ACC112 (cell line): ENCODE measurements at regions not wholly inside any gene's neighbourhood (a gene's known extent, or its start where the extent isn't known, plus 50 kb on each side); places are given as distances from the start of the nearest gene placed in this dataset.
A peak's percentile ranks its signal among the peaks of the same experiment; 100 is the strongest.

Experiments used
- H2AFZ ChIP-seq: fragments of 200-600 bp; sonication (generic); one replicate; pipeline ENCODE4 v1.6.0; 2017; ENCODE audit warnings: antibody characterized with exemption, low read length; ENCODE audit not compliant: unreplicated experiment
- H3K27ac ChIP-seq: fragments of 200-600 bp; sonication (generic); 2 replicates; pipeline ENCODE4 v1.5.1; 2014; ENCODE audit warnings: low read depth, mild to moderate bottlenecking, antibody characterized with exemption, low read length, moderate library complexity
- H3K27me3 ChIP-seq: fragments of 200-600 bp; sonication (generic); 2 replicates; pipeline ENCODE4 v1.6.1; 2014; ENCODE audit warnings: mild to moderate bottlenecking, antibody characterized with exemption, low read length, moderate library complexity, mixed read lengths; ENCODE audit not compliant: insufficient read depth
- H3K36me3 ChIP-seq: fragments of 200-600 bp; sonication (generic); 2 replicates; pipeline ENCODE4 v1.6.1; 2016; ENCODE audit warnings: mild to moderate bottlenecking, antibody characterized with exemption, low read length, moderate library complexity, mixed read lengths; ENCODE audit not compliant: insufficient read depth
- H3K4me1 ChIP-seq: fragments of 200-600 bp; sonication (generic); one replicate; pipeline ENCODE4 v1.6.1; 2016; ENCODE audit warnings: low read length, mixed read lengths; ENCODE audit not compliant: insufficient read depth, unreplicated experiment, control insufficient read depth
- H3K4me3 ChIP-seq: fragments of 200-600 bp; sonication (generic); 2 replicates; pipeline ENCODE4 v1.5.1; 2014; ENCODE audit warnings: mild to moderate bottlenecking, low read depth, low read length
- H3K79me2 ChIP-seq: fragments of 200-600 bp; sonication (generic); one replicate; pipeline ENCODE4 v1.6.0; 2016; ENCODE audit warnings: low read length; ENCODE audit not compliant: control insufficient read depth, unreplicated experiment, insufficient read depth

DNA sequence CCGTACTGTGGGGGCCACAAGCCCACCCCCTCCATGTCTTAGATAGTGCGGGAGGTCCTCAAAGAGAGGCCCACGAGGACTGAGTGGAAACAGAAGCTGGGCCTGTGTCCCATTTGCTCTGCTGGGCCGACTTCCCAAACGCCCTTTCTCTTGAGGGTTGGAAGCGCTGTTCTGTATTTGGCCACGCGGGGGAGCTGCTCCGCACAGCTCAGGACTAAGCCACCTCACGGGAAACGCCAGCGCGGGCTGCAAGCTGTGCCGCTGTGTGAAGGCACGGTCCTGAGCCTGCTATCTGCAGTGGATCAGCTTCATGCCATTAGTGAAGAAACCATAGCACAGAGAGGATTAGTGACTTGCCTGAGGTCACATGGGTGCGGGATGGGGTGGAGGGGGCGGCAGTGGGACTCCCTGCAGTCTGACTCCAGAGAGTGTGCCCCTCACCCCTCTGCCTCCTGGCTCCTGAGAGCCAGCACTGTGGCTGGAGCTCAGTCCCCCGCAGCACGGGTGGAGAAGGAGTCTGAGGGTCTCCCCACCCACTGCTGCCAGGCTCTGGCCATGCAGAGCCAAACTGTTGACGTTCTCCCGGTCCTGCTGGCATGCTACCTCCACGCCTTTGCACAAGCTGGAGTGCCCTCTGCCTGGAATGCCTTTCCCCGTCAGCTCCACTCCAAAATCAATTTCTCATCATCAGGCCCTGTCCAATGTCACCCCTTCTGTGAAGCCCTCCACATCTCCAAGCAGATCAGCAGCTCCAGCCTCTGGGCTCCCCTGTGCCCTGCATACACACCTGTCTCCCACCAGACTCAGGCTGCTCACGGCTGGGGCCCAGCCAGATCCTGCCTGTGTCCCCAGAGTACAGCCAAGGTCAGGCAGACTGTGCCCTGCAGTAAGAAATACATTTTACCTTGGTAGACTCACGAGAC lies 51.5 kb upstream of the LRRC32 start:
- no peaks in the 10 kb centered on the region for H3K36me3 ChIP-seq
- H3K27me3 ChIP-seq = peaks cover 48% of the 10 kb centered on the region
- no peaks in the 10 kb centered on the region for H3K4me1 ChIP-seq
- no peak overlapping the region for H3K27ac ChIP-seq
- H2AFZ ChIP-seq = peak overlapping the region; percentile 71
- no peaks in the 10 kb centered on the region for H3K79me2 ChIP-seq
- H3K4me3 ChIP-seq = no peak overlapping the region

DNA sequence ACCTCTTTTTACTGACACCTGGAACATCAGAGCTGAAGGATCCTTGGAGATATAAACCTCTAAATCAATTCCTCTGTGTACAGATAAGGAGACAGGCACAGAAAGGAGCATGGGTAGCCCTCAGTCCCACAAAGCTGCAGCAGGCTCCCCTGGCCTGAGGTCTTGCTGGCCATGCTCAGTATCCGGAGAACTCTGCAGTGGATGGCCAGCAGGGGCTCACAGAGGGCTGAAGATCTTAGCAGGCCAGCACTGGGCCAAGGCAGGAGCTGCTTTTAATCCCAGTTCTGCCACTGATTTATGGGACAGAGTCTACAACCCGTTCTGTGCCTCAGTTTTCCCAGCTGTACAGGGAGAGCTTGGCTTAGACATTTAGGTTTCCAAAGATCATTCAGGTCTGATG lies 52.6 kb upstream of the LRRC32 start:
- no peak overlapping the region for H3K27ac ChIP-seq
- no peaks in the 10 kb centered on the region for H3K4me1 ChIP-seq
- no peak overlapping the region for H3K4me3 ChIP-seq
- peaks cover 50% of the 10 kb centered on the region for H3K27me3 ChIP-seq
- no peaks in the 10 kb centered on the region for H3K36me3 ChIP-seq
- H3K79me2 ChIP-seq = no peaks in the 10 kb centered on the region
- no peak overlapping the region for H2AFZ ChIP-seq

DNA sequence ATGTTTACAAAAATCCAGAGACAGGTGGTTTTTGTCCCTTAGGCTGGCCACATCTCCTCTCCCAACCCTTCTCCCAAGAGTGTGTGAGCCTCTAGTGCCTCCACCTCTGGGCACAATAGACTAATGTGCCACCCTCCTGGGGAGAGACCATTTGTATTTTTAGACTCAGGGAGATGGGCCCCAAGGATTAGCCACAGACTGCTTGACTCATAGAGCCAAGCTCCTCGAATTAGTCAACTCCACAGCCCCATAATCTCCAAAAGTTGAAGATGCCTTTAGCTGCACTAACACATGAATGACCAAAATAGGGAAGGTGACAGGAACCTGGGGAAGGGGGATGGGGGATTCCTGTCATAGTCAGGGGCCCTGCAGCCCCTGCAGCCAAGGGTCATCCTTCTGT lies 53.0 kb upstream of the LRRC32 start:
- no peak overlapping the region for H3K27ac ChIP-seq
- no peak overlapping the region for H2AFZ ChIP-seq
- peaks cover 50% of the 10 kb centered on the region for H3K27me3 ChIP-seq
- no peaks in the 10 kb centered on the region for H3K79me2 ChIP-seq
- no peaks in the 10 kb centered on the region for H3K4me1 ChIP-seq
- no peaks in the 10 kb centered on the region for H3K36me3 ChIP-seq
- H3K4me3 ChIP-seq = no peak overlapping the region

DNA sequence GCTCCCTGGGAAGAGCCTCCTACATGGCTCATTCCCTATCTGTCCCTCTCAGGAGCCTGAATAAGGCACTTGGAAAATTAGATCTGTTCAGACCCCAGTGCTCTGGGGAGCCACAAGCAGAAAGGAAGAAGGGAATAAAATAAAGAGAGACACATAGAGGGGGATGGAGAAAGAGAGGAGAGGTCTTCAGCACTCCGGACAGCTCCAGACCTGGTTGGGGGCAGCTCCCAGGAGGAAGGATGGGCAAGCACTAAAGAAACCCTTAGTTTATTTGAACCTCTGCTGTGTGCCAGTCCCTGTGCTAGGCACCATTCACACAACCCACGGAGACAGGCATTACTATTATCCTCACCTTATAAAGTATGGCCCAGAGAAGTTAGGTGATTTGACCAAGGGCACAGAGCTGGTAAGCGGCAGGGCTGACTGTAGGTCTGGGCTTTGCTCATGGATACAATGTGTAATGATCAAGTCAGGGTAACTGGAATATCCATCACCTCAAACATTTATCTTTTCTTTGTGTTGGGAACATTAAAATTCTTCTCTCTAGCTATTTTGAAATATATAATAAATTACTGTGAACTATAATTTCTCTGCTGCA lies 53.7 kb upstream of the LRRC32 start:
- H2AFZ ChIP-seq = no peak overlapping the region

DNA sequence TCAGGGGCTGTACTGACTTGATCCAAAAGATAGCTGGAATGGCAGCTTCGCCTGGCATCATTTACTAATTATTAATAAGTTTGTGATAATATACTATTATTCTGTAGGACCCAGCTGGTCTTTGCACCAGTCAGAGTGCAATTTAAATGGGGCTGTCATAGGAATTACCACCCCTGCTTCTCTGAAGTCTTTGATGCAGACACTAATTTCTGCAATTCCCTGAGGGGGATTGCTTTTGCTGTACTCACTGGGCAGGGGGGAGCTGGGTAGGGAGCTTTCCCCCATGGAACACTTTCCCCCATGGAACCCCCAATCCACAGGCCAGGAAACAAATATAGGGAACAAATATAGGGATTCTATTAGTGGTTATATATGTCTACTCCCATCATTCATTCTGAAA lies 54.9 kb upstream of the TSKU start:
- no peak overlapping the region for H2AFZ ChIP-seq
- peaks cover 52% of the 10 kb centered on the region for H3K27me3 ChIP-seq
- no peak overlapping the region for H3K27ac ChIP-seq
- H3K4me1 ChIP-seq = no peaks in the 10 kb centered on the region
- no peak overlapping the region for H3K4me3 ChIP-seq
- no peaks in the 10 kb centered on the region for H3K36me3 ChIP-seq
- no peaks in the 10 kb centered on the region for H3K79me2 ChIP-seq

More for the DNA sequence above, 53.7 kb upstream of the LRRC32 start:
- Histone ChIP-seq H3K36me3 (no peaks in the 10 kb centered on the region), H3K79me2 (no peaks in the 10 kb centered on the region), H3K27me3 (peaks cover 56% of the 10 kb centered on the region), H3K27ac (no peak overlapping the region), H3K4me3 (no peak overlapping the region), H3K4me1 (no peaks in the 10 kb centered on the region)

DNA sequence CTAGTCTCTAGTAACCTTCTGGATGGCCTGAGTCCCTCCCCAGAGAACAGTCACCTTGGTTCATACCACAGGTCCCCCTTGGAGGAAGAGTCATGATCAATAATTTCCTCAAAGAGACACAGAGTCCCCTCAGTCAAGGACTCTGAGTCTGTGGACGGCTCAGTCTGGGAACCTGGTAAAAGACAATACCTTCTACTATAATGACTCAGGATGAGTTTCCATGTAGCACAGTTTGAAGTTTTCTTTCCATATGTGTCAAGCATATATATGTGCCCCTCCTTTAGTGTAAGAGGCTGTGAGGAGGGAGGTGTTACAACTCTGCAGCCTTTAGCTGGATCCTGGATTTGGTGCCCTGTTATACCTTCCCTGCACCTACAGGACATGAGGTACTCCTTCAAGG lies 54.4 kb upstream of the TSKU start:
- Histone ChIP-seq H3K27me3 (peaks cover 47% of the 10 kb centered on the region), H3K4me1 (no peaks in the 10 kb centered on the region), H3K27ac (no peak overlapping the region), H3K79me2 (no peaks in the 10 kb centered on the region), H3K36me3 (no peaks in the 10 kb centered on the region), H3K4me3 (no peak overlapping the region), H2AFZ (no peak overlapping the region)

DNA sequence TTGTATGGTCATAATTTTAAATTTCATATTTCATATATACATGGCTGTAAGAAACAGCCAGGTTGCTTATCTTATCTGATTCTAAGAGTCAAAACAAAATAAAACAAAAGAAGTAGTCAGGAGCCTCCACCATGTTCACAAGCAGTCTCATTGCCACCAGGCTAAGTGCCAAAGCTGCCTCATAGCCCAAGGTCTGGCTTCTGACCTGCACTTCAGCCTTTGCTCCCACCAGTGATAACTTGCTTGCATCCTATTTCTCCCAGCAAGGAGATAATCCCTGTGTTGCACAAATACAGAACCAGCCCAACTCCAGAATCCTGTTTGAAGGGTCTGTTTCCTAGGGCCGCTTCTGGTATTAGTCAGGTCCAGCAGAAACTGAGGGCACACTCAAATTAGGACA lies 53.9 kb upstream of the TSKU start:
- H3K36me3 ChIP-seq = no peaks in the 10 kb centered on the region
- H3K4me1 ChIP-seq = no peaks in the 10 kb centered on the region
- no peaks in the 10 kb centered on the region for H3K79me2 ChIP-seq
- H3K4me3 ChIP-seq = no peak overlapping the region
- peaks cover 42% of the 10 kb centered on the region for H3K27me3 ChIP-seq
- H2AFZ ChIP-seq = no peak overlapping the region
- no peak overlapping the region for H3K27ac ChIP-seq

DNA sequence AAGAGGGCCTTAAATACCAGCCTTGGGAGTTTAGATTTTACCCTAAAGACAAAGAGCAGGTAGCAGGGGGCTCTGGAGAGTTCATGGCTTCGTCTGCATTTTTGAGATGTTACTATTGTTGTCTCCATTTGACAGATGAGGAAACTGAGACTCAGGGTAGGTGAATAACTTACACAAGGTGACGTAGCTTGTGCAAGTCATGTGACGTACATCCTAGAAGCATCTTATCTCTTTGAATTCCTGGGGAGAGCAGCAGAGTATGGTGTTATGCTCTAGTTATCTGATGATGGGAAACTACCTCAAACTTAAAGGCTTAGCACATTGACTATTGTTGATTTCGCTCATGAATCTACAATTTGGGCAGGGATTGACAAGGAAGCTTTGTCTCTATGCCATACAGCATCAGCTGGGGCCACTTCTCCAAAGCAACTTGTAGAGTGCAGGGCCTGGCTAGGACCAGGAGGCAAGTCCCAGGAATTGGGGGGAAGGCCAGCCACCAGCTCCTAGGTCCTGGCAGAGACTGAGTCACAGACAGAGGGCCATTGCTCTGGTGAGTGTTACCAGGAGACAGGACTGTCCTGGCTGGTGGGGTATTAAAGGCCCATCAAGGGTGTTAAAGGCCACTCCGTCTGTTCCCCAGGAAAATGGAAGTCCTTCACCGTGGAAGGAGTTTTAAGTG lies 52.1 kb upstream of the TSKU start:
- no peaks in the 10 kb centered on the region for H3K79me2 ChIP-seq
- peaks cover 26% of the 10 kb centered on the region for H3K27me3 ChIP-seq
- no peaks in the 10 kb centered on the region for H3K36me3 ChIP-seq
- no peak overlapping the region for H2AFZ ChIP-seq
- H3K4me3 ChIP-seq = no peak overlapping the region
- no peaks in the 10 kb centered on the region for H3K4me1 ChIP-seq
- H3K27ac ChIP-seq = no peak overlapping the region

DNA sequence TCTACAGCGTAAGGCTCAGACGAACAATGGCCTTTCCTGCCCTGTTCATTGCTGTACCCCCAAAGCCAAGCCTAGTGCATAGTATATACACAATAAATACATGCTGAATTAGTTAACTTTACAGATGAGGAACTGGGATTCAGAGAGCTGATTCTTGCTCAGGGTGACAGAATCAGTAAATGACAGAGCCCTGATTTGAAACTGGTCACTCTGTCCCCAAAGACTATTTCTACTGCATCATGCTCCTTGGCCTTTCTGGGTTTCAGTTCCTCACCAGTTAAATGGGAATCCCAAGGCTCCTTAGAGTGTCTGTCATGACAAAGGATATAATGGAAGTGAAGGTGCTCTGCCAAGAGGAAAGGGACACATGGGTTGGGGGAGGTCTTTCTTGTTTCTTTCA lies 50.5 kb upstream of the TSKU start:
- Histone ChIP-seq H3K79me2 (no peaks in the 10 kb centered on the region), H2AFZ (no peak overlapping the region), H3K36me3 (no peaks in the 10 kb centered on the region), H3K27ac (no peak overlapping the region), H3K27me3 (peaks cover 14% of the 10 kb centered on the region), H3K4me1 (no peaks in the 10 kb centered on the region), H3K4me3 (no peak overlapping the region)
